GM12892 (cell line): ENCODE measurements at regions not wholly inside any gene's neighbourhood (a gene's known extent, or its start where the extent isn't known, plus 50 kb on each side); places are given as distances from the start of the nearest gene placed in this dataset.

Experiments
- POLR2A ChIP-seq: IDR thresholded peaks from 2 replicates; pipeline ENCODE4 v1.6.1; 2011; ENCODE audit warnings: low read depth, low read length, control low read depth
- POLR2AphosphoS5 ChIP-seq: IDR thresholded peaks from 2 replicates; pipeline ENCODE4 v1.6.1; 2011; ENCODE audit warnings: low read depth, low read length, control low read depth

GRCh38 chr1:227424953-227425352, 106.7 kb upstream of the CDC42BPA start:
- TF ChIP-seq POLR2AphosphoS5: no peak
- TF ChIP-seq POLR2A: no peak
